ENCODE measurements at regions not wholly inside any gene's neighbourhood (a gene's known extent, or its start where the extent isn't known, plus 50 kb on each side); places are given as distances from the start of the nearest gene placed in this dataset.

GRCh38 chr13:97160421-97160820 is 61.7 kb upstream of the MBNL2 start:
- no peaks in the 10 kb centered on the region for H3K36me3 ChIP-seq
- H3K27ac ChIP-seq: no peak overlapping the region
- no peaks in the 10 kb centered on the region for H3K9me3 ChIP-seq
- no peaks in the 10 kb centered on the region for H3K4me1 ChIP-seq (ENCODE audit: control insufficient read depth in 1 of 2, insufficient read depth in 1 of 2, low read depth in 1 of 2, low read length in 1 of 2)
- no peaks in the 10 kb centered on the region for H3K27me3 ChIP-seq
- no peak overlapping the region for H3K4me3 ChIP-seq (ENCODE audit: low read depth in 1 of 2, low read length in 1 of 2)
- TF ChIP-seq CTCF (IDR thresholded peaks at IDR 0.05): no peak

- no peaks in the 10 kb centered on the region for H3K27me3 ChIP-seq
- no peak for TF ChIP-seq CTCF (IDR thresholded peaks at IDR 0.05)
- no peaks in the 10 kb centered on the region for H3K36me3 ChIP-seq
- no peak overlapping the region for H3K4me3 ChIP-seq (ENCODE audit: low read depth in 1 of 2, low read length in 1 of 2)
- H3K9me3 ChIP-seq: no peaks in the 10 kb centered on the region
- no peaks in the 10 kb centered on the region for H3K4me1 ChIP-seq (ENCODE audit: control insufficient read depth in 1 of 2, insufficient read depth in 1 of 2, low read depth in 1 of 2, low read length in 1 of 2)
- H3K27ac ChIP-seq: no peak overlapping the region
Observed at GRCh38 chr13:97161582-97162231, 60.4 kb upstream of the MBNL2 start.

- no peak overlapping the region for H3K27ac ChIP-seq
- H3K36me3 ChIP-seq: no peaks in the 10 kb centered on the region
- H3K27me3 ChIP-seq: no peaks in the 10 kb centered on the region
- no peaks in the 10 kb centered on the region for H3K9me3 ChIP-seq
- TF ChIP-seq CTCF (IDR thresholded peaks at IDR 0.05): no peak
- no peaks in the 10 kb centered on the region for H3K4me1 ChIP-seq (ENCODE audit: control insufficient read depth in 1 of 2, insufficient read depth in 1 of 2, low read depth in 1 of 2, low read length in 1 of 2)
- no peak overlapping the region for H3K4me3 ChIP-seq (ENCODE audit: low read depth in 1 of 2, low read length in 1 of 2)
Observed at GRCh38 chr13:97165502-97166425, 56.4 kb upstream of the MBNL2 start.

- TF ChIP-seq CTCF (IDR thresholded peaks at IDR 0.05): no peak
- H3K4me3 ChIP-seq (ENCODE audit: low read depth in 1 of 2, low read length in 1 of 2): no peak overlapping the region
- H3K9me3 ChIP-seq: no peaks in the 10 kb centered on the region
- no peaks in the 10 kb centered on the region for H3K36me3 ChIP-seq
- H3K27ac ChIP-seq: no peak overlapping the region
- no peaks in the 10 kb centered on the region for H3K4me1 ChIP-seq (ENCODE audit: control insufficient read depth in 1 of 2, insufficient read depth in 1 of 2, low read depth in 1 of 2, low read length in 1 of 2)
- H3K27me3 ChIP-seq: no peaks in the 10 kb centered on the region
Observed at GRCh38 chr13:97171136-97171535, 51.0 kb upstream of the MBNL2 start.

Measured in neutrophil (primary cell).